ENCODE measurements at regions not wholly inside any gene's neighbourhood (a gene's known extent, or its start where the extent isn't known, plus 50 kb on each side); places are given as distances from the start of the nearest gene placed in this dataset.

GRCh38 chr2:226270285-226271058 is 529.1 kb downstream of the IRS1 start:
- DNase-seq: no peak
- Mint-ChIP-seq H3K27me3 (no peaks in the 10 kb centered on the region), H3K4me3 (no peak overlapping the region), H3K36me3 (ENCODE audit: low read depth) (no peaks in the 10 kb centered on the region), H3K27ac (no peak overlapping the region), H3K4me1 (no peaks in the 10 kb centered on the region), H3K9me3 (no peaks in the 10 kb centered on the region)
- ChIA-PET POLR2A (no interaction called here), CTCF (no interaction called here)

GRCh38 chr2:226267516-226268289 is 531.9 kb downstream of the IRS1 start:
- Mint-ChIP-seq H3K27me3 (no peaks in the 10 kb centered on the region), H3K4me1 (no peaks in the 10 kb centered on the region), H3K4me3 (no peak overlapping the region), H3K36me3 (ENCODE audit: low read depth) (no peaks in the 10 kb centered on the region), H3K27ac (no peak overlapping the region), H3K9me3 (peaks cover under 1% of the 10 kb centered on the region)
- CTCF ChIA-PET: no interaction called here
- POLR2A ChIA-PET: no interaction called here
- DNase-seq: no peak

- Mint-ChIP-seq H3K27me3 (peaks cover 2% of the 10 kb centered on the region), H3K4me3 (no peak overlapping the region), H3K27ac (no peak overlapping the region), H3K9me3 (peaks cover 2% of the 10 kb centered on the region), H3K4me1 (no peaks in the 10 kb centered on the region), H3K36me3 (ENCODE audit: low read depth) (no peaks in the 10 kb centered on the region)
- no peak for DNase-seq
- ChIA-PET POLR2A (no interaction called here), CTCF (no interaction called here)
Observed at GRCh38 chr2:226256709-226257376, 542.8 kb downstream of the IRS1 start.

GRCh38 chr2:226256237-226256636 is 543.4 kb downstream of the IRS1 start:
- peaks cover 2% of the 10 kb centered on the region for H3K27me3 Mint-ChIP-seq
- DNase-seq: no peak
- peaks cover 2% of the 10 kb centered on the region for H3K9me3 Mint-ChIP-seq
- H3K36me3 Mint-ChIP-seq (ENCODE audit: low read depth): no peaks in the 10 kb centered on the region
- ChIA-PET CTCF (no interaction called here), POLR2A (no interaction called here)
- no peaks in the 10 kb centered on the region for H3K4me1 Mint-ChIP-seq
- no peak overlapping the region for H3K27ac Mint-ChIP-seq
- H3K4me3 Mint-ChIP-seq: no peak overlapping the region

GRCh38 chr2:226251661-226252060 is 548.0 kb downstream of the IRS1 start:
- H3K4me1 Mint-ChIP-seq: no peaks in the 10 kb centered on the region
- ChIA-PET CTCF (no interaction called here), POLR2A (no interaction called here)
- no peak overlapping the region for H3K27ac Mint-ChIP-seq
- peaks cover 2% of the 10 kb centered on the region for H3K9me3 Mint-ChIP-seq
- H3K27me3 Mint-ChIP-seq: peaks cover 2% of the 10 kb centered on the region
- no peaks in the 10 kb centered on the region for H3K36me3 Mint-ChIP-seq (ENCODE audit: low read depth)
- no peak overlapping the region for H3K4me3 Mint-ChIP-seq
- DNase-seq: no peak

GRCh38 chr2:226247289-226248275 is 552.0 kb downstream of the IRS1 start:
- Mint-ChIP-seq H3K36me3 (ENCODE audit: low read depth) (no peaks in the 10 kb centered on the region), H3K9me3 (no peaks in the 10 kb centered on the region), H3K27me3 (no peaks in the 10 kb centered on the region), H3K4me3 (no peak overlapping the region), H3K4me1 (no peaks in the 10 kb centered on the region), H3K27ac (no peak overlapping the region)
- POLR2A ChIA-PET: no interaction called here
- CTCF ChIA-PET: no interaction called here
- no peak for DNase-seq

GRCh38 chr2:226234187-226234586 is 565.4 kb downstream of the IRS1 start:
- Mint-ChIP-seq H3K27me3 (no peaks in the 10 kb centered on the region), H3K36me3 (ENCODE audit: low read depth) (no peaks in the 10 kb centered on the region), H3K9me3 (no peaks in the 10 kb centered on the region), H3K4me3 (no peak overlapping the region), H3K4me1 (no peaks in the 10 kb centered on the region), H3K27ac (no peak overlapping the region)
- CTCF ChIA-PET: no interaction called here
- DNase-seq: no peak
- POLR2A ChIA-PET: no interaction called here

GRCh38 chr2:226233388-226233787 is 566.2 kb downstream of the IRS1 start:
- POLR2A ChIA-PET: no interaction called here
- Mint-ChIP-seq H3K27ac (no peak overlapping the region), H3K9me3 (no peaks in the 10 kb centered on the region), H3K27me3 (no peaks in the 10 kb centered on the region), H3K36me3 (ENCODE audit: low read depth) (no peaks in the 10 kb centered on the region), H3K4me3 (no peak overlapping the region), H3K4me1 (no peaks in the 10 kb centered on the region)
- CTCF ChIA-PET: no interaction called here
- no peak for DNase-seq

- H3K9me3 Mint-ChIP-seq: no peaks in the 10 kb centered on the region
- H3K27ac Mint-ChIP-seq: no peak overlapping the region
- POLR2A ChIA-PET: no interaction called here
- no peaks in the 10 kb centered on the region for H3K27me3 Mint-ChIP-seq
- H3K36me3 Mint-ChIP-seq (ENCODE audit: low read depth): no peaks in the 10 kb centered on the region
- H3K4me1 Mint-ChIP-seq: no peaks in the 10 kb centered on the region
- CTCF ChIA-PET: interaction anchor here (0.6 kb wide), 1 partner anchor 1182 kb away, joined by 3 read pairs; no protein-coding TSS in a partner anchor
- no peak for DNase-seq
- no peak overlapping the region for H3K4me3 Mint-ChIP-seq
Observed at GRCh38 chr2:226228080-226228479, 571.5 kb downstream of the IRS1 start.

GRCh38 chr2:226227341-226227740 is 572.3 kb downstream of the IRS1 start:
- no peak overlapping the region for H3K27ac Mint-ChIP-seq
- CTCF ChIA-PET: no interaction called here
- H3K4me3 Mint-ChIP-seq: no peak overlapping the region
- no peak for DNase-seq
- H3K36me3 Mint-ChIP-seq (ENCODE audit: low read depth): no peaks in the 10 kb centered on the region
- peaks cover under 1% of the 10 kb centered on the region for H3K27me3 Mint-ChIP-seq
- no peaks in the 10 kb centered on the region for H3K4me1 Mint-ChIP-seq
- no peaks in the 10 kb centered on the region for H3K9me3 Mint-ChIP-seq
- POLR2A ChIA-PET: no interaction called here

GRCh38 chr2:226223704-226224103 is 575.9 kb downstream of the IRS1 start:
- Mint-ChIP-seq H3K36me3 (ENCODE audit: low read depth) (no peaks in the 10 kb centered on the region), H3K9me3 (no peaks in the 10 kb centered on the region), H3K4me1 (no peaks in the 10 kb centered on the region), H3K27ac (no peak overlapping the region), H3K4me3 (no peak overlapping the region), H3K27me3 (peaks cover 3% of the 10 kb centered on the region)
- ChIA-PET POLR2A (no interaction called here), CTCF (interaction anchor here (1.2 kb wide), 1 partner anchor 16 kb away, joined by 3 read pairs; no protein-coding TSS in a partner anchor)
- no peak for DNase-seq

- Mint-ChIP-seq H3K4me1 (no peaks in the 10 kb centered on the region), H3K36me3 (ENCODE audit: low read depth) (no peaks in the 10 kb centered on the region), H3K9me3 (no peaks in the 10 kb centered on the region), H3K27ac (no peak overlapping the region), H3K4me3 (no peak overlapping the region), H3K27me3 (peaks cover 3% of the 10 kb centered on the region)
- no peak for DNase-seq
- ChIA-PET CTCF (no interaction called here), POLR2A (no interaction called here)
Observed at GRCh38 chr2:226220511-226220910, 579.1 kb downstream of the IRS1 start.

Data from activated CD4-positive, alpha-beta T cell treated with anti-CD3 and anti-CD28 coated beads, Interleukin-2, amount 10 ng/mL, durations not matched to agents 7 days and 5 days (primary cell).